ENCODE measurements at regions not wholly inside any gene's neighbourhood (a gene's known extent, or its start where the extent isn't known, plus 50 kb on each side); places are given as distances from the start of the nearest gene placed in this dataset.

GRCh38 chr9:96173640-96174039 lies 128.3 kb downstream of the HSD17B3 start:
- no peak for DNase-seq (ENCODE audit: low read depth)
- H3K4me3 ChIP-seq (ENCODE audit: low read depth, low read length): no peak overlapping the region
- TF ChIP-seq, protein P1, sequence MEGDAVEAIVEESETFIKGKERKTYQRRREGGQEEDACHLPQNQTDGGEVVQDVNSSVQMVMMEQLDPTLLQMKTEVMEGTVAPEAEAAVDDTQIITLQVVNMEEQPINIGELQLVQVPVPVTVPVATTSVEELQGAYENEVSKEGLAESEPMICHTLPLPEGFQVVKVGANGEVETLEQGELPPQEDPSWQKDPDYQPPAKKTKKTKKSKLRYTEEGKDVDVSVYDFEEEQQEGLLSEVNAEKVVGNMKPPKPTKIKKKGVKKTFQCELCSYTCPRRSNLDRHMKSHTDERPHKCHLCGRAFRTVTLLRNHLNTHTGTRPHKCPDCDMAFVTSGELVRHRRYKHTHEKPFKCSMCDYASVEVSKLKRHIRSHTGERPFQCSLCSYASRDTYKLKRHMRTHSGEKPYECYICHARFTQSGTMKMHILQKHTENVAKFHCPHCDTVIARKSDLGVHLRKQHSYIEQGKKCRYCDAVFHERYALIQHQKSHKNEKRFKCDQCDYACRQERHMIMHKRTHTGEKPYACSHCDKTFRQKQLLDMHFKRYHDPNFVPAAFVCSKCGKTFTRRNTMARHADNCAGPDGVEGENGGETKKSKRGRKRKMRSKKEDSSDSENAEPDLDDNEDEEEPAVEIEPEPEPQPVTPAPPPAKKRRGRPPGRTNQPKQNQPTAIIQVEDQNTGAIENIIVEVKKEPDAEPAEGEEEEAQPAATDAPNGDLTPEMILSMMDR (IDR thresholded peaks at IDR 0.05; ENCODE audit: low read depth, low read length, missing control alignments): no peak

DNA sequence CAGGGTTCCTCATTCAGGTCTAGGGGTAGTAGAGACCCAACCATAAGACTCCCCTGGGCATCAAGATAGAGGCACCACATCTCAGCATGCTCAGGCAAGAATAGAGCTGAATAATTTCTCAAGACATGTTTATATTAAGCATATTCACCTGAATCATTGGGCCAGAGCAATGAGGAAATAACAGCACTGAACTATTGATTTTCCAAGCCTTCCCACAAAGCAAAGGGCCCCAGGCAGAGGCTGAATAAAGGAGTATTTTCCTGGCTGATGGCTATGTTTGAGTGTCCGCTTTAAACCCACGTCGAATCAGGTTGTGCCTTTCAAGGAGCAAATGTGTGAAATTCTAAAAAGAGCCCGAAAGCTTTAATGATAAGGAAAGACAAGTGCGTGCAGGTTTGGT lies 129.2 kb downstream of the HSD17B3 start:
- H3K4me3 ChIP-seq (ENCODE audit: low read depth, low read length): no peak overlapping the region

DNA sequence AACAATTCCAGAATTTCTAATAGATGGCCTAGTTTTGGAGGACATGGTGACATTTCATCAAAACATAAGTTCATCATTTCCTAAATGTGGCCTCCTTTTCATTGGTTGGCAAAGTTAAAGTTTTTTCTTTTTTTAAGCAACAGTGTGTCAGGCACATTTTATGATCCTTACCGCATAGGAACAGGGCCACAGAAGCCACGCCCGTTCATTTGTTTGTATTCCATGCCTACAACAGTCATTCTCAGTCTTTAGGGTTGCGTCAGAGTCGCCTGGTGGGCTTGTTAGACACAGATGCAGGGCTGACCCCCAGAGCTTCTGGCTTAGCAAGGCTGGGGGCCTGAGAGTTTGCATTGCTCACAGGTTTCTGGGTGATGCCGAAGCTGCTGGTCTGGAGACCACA lies 130.2 kb downstream of the HSD17B3 start:
- DNase-seq (ENCODE audit: low read depth): no peak
- H3K4me3 ChIP-seq (ENCODE audit: low read depth, low read length): no peak overlapping the region
- TF ChIP-seq, protein P1 (IDR thresholded peaks at IDR 0.05; ENCODE audit: low read depth, low read length, missing control alignments): no peak

More for the DNA sequence above, 129.2 kb downstream of the HSD17B3 start:
- TF ChIP-seq, protein P1 (IDR thresholded peaks at IDR 0.05; ENCODE audit: low read depth, low read length, missing control alignments): no peak
- no peak for DNase-seq (ENCODE audit: low read depth)

GRCh38 chr9:96169901-96170300 lies 132.1 kb downstream of the HSD17B3 start:
- TF ChIP-seq, protein P1 (IDR thresholded peaks at IDR 0.05; ENCODE audit: low read depth, low read length, missing control alignments): no peak
- DNase-seq (ENCODE audit: low read depth): no peak
- H3K4me3 ChIP-seq (ENCODE audit: low read depth, low read length): no peak overlapping the region

GRCh38 chr9:96169484-96169883 lies 132.5 kb downstream of the HSD17B3 start:
- no peak for DNase-seq (ENCODE audit: low read depth)
- TF ChIP-seq, protein P1 (IDR thresholded peaks at IDR 0.05; ENCODE audit: low read depth, low read length, missing control alignments): no peak

DNA sequence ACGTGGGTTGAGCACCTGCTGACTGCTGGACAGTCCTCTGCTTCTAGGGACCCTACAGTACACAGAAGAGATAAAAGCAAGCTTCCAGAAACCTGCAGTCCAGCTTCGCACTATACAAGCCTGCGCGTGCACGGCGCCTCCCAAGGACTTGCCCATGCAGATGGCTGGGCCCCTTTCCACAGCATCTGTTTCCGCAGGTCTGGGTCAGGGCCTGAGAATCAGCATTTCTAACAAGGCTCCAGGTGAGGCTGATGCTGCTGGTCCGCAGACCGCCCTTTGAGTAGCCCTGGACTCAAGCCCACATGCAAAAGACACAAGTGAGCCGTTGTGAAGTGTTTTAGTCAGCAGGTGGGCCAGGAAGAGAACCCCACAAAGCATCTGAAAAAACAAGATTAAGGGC lies 133.1 kb downstream of the HSD17B3 start:
- DNase-seq (ENCODE audit: low read depth): no peak
- TF ChIP-seq, protein P1 (IDR thresholded peaks at IDR 0.05; ENCODE audit: low read depth, low read length, missing control alignments): no peak
- H3K4me3 ChIP-seq (ENCODE audit: low read depth, low read length): no peak overlapping the region

More at GRCh38 chr9:96169484-96169883, 132.5 kb downstream of the HSD17B3 start:
- H3K4me3 ChIP-seq (ENCODE audit: low read depth, low read length): no peak overlapping the region

DNA sequence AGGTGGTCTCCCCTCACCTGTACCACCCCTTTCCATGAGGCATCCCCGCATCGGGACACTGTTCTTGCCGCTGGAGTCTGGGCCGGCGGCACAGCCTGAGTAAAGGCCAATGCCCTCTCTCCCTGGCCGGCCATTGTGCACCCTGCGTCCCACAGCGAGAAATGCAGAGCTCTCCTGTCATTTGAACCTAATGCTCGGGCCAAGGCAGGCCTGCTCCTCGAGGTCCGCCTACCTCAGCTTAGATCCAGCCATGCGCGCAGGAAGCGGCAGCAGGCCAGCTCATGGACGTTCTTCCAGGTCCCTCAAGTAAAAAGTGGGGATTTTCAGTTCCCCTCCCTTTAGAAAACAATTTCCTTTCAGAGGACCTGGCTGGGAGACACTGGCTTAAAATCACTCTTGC lies 135.0 kb downstream of the HSD17B3 start:
- DNase-seq (ENCODE audit: low read depth): no peak
- TF ChIP-seq, protein P1 (IDR thresholded peaks at IDR 0.05; ENCODE audit: low read depth, low read length, missing control alignments): no peak
- no peak overlapping the region for H3K4me3 ChIP-seq (ENCODE audit: low read depth, low read length)
